ENCODE measurements at regions not wholly inside any gene's neighbourhood (a gene's known extent, or its start where the extent isn't known, plus 50 kb on each side); places are given as distances from the start of the nearest gene placed in this dataset.

DNA sequence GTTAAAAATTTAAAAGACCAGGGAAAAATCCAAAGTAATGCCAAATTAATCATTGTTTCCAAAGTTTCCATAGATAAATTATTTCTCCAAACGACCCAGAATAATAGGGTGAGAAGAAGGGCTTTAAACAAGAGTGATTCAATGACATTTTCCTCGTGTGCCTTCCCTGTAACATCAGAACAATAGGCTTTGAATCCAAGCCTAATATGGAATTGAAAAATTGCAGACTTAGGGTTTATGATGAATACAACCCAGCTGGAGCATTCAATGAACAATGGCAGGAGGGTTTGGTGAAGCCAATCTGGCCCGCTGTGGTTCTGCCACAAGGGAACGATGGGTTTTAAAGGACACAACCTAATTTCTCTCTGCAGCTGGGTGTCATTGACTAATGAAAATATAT is 94.2 kb downstream of the CBLL2 start:
- Histone ChIP-seq H3K79me2 (ENCODE audit: control insufficient read depth, insufficient read depth, low read length) (no peaks in the 10 kb centered on the region), H3K9me3 (ENCODE audit: control insufficient read depth, insufficient read depth, low read depth, low read length) (no peaks in the 10 kb centered on the region), H3K9ac (ENCODE audit: insufficient read depth, low read length) (no peak overlapping the region), H3K4me2 (ENCODE audit: extremely low read depth, insufficient read depth, low read length) (no peak overlapping the region), H3K27ac (ENCODE audit: insufficient read depth, low read length) (no peak overlapping the region), H3K36me3 (ENCODE audit: control insufficient read depth, insufficient read depth, low read length) (no peaks in the 10 kb centered on the region), H3K4me3 (replicated peaks in 1 of 4; ENCODE audit: control extremely low read depth in 1 of 4, insufficient read depth in 1 of 4, low read depth in 3 of 4, low read length in 4 of 4) (no peak overlapping the region), H3K4me1 (ENCODE audit: control insufficient read depth, extremely low read depth, insufficient read depth, low read length) (no peaks in the 10 kb centered on the region), H2AFZ (ENCODE audit: low read length) (no peak overlapping the region), H4K20me1 (ENCODE audit: control insufficient read depth, extremely low read depth, insufficient read depth, low read length) (no peaks in the 10 kb centered on the region), H3K27me3 (ENCODE audit: control insufficient read depth, insufficient read depth, low read length) (no peaks in the 10 kb centered on the region)
- DNase-seq (ENCODE audit: low read depth in 2 of 2), result no peak
- no peak for TF ChIP-seq EZH2 (IDR thresholded peaks at IDR 0.05; ENCODE audit: low read length, missing control alignments)
- TF ChIP-seq, protein P1, sequence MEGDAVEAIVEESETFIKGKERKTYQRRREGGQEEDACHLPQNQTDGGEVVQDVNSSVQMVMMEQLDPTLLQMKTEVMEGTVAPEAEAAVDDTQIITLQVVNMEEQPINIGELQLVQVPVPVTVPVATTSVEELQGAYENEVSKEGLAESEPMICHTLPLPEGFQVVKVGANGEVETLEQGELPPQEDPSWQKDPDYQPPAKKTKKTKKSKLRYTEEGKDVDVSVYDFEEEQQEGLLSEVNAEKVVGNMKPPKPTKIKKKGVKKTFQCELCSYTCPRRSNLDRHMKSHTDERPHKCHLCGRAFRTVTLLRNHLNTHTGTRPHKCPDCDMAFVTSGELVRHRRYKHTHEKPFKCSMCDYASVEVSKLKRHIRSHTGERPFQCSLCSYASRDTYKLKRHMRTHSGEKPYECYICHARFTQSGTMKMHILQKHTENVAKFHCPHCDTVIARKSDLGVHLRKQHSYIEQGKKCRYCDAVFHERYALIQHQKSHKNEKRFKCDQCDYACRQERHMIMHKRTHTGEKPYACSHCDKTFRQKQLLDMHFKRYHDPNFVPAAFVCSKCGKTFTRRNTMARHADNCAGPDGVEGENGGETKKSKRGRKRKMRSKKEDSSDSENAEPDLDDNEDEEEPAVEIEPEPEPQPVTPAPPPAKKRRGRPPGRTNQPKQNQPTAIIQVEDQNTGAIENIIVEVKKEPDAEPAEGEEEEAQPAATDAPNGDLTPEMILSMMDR (conservative IDR thresholded peaks at IDR 0.05 in 1 of 2, IDR thresholded peaks at IDR 0.05 in 1 of 2; ENCODE audit: low read depth in 1 of 2, low read length in 2 of 2), result no peak

- no peak for TF ChIP-seq EZH2 (IDR thresholded peaks at IDR 0.05; ENCODE audit: low read length, missing control alignments)
- TF ChIP-seq, protein P1 (conservative IDR thresholded peaks at IDR 0.05 in 1 of 2, IDR thresholded peaks at IDR 0.05 in 1 of 2; ENCODE audit: low read depth in 1 of 2, low read length in 2 of 2), result no peak
- H3K9me3 ChIP-seq (ENCODE audit: control insufficient read depth, insufficient read depth, low read depth, low read length), result no peaks in the 10 kb centered on the region
- DNase-seq (ENCODE audit: low read depth in 2 of 2), result no peak
- no peak overlapping the region for H3K4me3 ChIP-seq (replicated peaks in 1 of 4; ENCODE audit: control extremely low read depth in 1 of 4, insufficient read depth in 1 of 4, low read depth in 3 of 4, low read length in 4 of 4)
- no peak overlapping the region for H2AFZ ChIP-seq (ENCODE audit: low read length)
- no peaks in the 10 kb centered on the region for H4K20me1 ChIP-seq (ENCODE audit: control insufficient read depth, extremely low read depth, insufficient read depth, low read length)
- no peaks in the 10 kb centered on the region for H3K4me1 ChIP-seq (ENCODE audit: control insufficient read depth, extremely low read depth, insufficient read depth, low read length)
- no peaks in the 10 kb centered on the region for H3K27me3 ChIP-seq (ENCODE audit: control insufficient read depth, insufficient read depth, low read length)
- H3K36me3 ChIP-seq (ENCODE audit: control insufficient read depth, insufficient read depth, low read length), result no peaks in the 10 kb centered on the region
- H3K4me2 ChIP-seq (ENCODE audit: extremely low read depth, insufficient read depth, low read length), result no peak overlapping the region
- no peaks in the 10 kb centered on the region for H3K79me2 ChIP-seq (ENCODE audit: control insufficient read depth, insufficient read depth, low read length)
- H3K27ac ChIP-seq (ENCODE audit: insufficient read depth, low read length), result no peak overlapping the region
- no peak overlapping the region for H3K9ac ChIP-seq (ENCODE audit: insufficient read depth, low read length)
These were observed 100.4 kb downstream of the CBLL2 start for GRCh38 chrX:22373094-22373493.

DNA sequence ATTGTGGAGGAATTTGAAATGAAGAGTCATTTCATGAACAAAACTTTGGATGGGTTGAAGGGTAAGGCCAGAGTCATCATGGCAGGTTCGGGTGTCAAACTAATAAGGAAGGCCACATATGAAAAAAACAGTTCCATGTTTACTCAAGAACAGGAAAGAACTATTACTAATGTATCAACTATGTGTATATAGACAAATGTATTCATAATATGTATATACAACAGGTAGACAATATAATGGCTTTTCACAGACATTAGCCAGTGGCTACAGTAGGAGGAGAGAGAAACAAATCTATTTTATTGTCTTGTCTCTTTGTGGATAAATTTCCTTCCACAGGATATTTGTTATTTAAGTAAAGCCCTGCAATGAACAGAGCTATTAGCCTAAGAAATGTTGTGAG is 101.1 kb downstream of the CBLL2 start:
- no peaks in the 10 kb centered on the region for H3K27me3 ChIP-seq (ENCODE audit: control insufficient read depth, insufficient read depth, low read length)
- no peaks in the 10 kb centered on the region for H4K20me1 ChIP-seq (ENCODE audit: control insufficient read depth, extremely low read depth, insufficient read depth, low read length)
- H3K4me1 ChIP-seq (ENCODE audit: control insufficient read depth, extremely low read depth, insufficient read depth, low read length), result no peaks in the 10 kb centered on the region
- no peaks in the 10 kb centered on the region for H3K36me3 ChIP-seq (ENCODE audit: control insufficient read depth, insufficient read depth, low read length)
- no peaks in the 10 kb centered on the region for H3K79me2 ChIP-seq (ENCODE audit: control insufficient read depth, insufficient read depth, low read length)
- no peak overlapping the region for H3K4me3 ChIP-seq (replicated peaks in 1 of 4; ENCODE audit: control extremely low read depth in 1 of 4, insufficient read depth in 1 of 4, low read depth in 3 of 4, low read length in 4 of 4)
- DNase-seq (ENCODE audit: low read depth in 2 of 2), result no peak
- no peaks in the 10 kb centered on the region for H3K9me3 ChIP-seq (ENCODE audit: control insufficient read depth, insufficient read depth, low read depth, low read length)
- H3K9ac ChIP-seq (ENCODE audit: insufficient read depth, low read length), result no peak overlapping the region
- TF ChIP-seq, protein P1 (conservative IDR thresholded peaks at IDR 0.05 in 1 of 2, IDR thresholded peaks at IDR 0.05 in 1 of 2; ENCODE audit: low read depth in 1 of 2, low read length in 2 of 2), result no peak
- TF ChIP-seq EZH2 (IDR thresholded peaks at IDR 0.05; ENCODE audit: low read length, missing control alignments), result no peak
- H2AFZ ChIP-seq (ENCODE audit: low read length), result no peak overlapping the region
- no peak overlapping the region for H3K27ac ChIP-seq (ENCODE audit: insufficient read depth, low read length)
- H3K4me2 ChIP-seq (ENCODE audit: extremely low read depth, insufficient read depth, low read length), result no peak overlapping the region

Measured in fibroblast of lung (primary cell).